GM23338 (cell line): ENCODE measurements at regions not wholly inside any gene's neighbourhood (a gene's known extent, or its start where the extent isn't known, plus 50 kb on each side); places are given as distances from the start of the nearest gene placed in this dataset.

ENCODE experiments used
- ATAC-seq: fragments of 200-7000 bp; cut with Tn5 transposase; 3 replicates; pipeline ENCODE4 v1.9.1; 2020
- DNase-seq: peaks from one replicate; pipeline ENCODE4 v3.0.0-alpha.2; 2015; ENCODE audit warnings: low spot score
- H2AFZ ChIP-seq: fragments of 200-600 bp; sonication (generic); 2 replicates; pipeline ENCODE4 v1.8.0; 2016; ENCODE audit warnings: antibody characterized with exemption, mild to moderate bottlenecking, moderate library complexity
- H3F3A ChIP-seq: fragments of 200-600 bp; sonication (generic); replicated peaks from 2 replicates; pipeline ENCODE4 v1.8.0; 2017; ENCODE audit warnings: antibody characterized with exemption, mixed run types, low read depth
- H3K27ac ChIP-seq: fragments of 200-600 bp; sonication (generic); 2 replicates; pipeline ENCODE4 v1.6.1; 2016; ENCODE audit warnings: low read depth
- H3K27me3 ChIP-seq: fragments of 200-600 bp; sonication (generic); 2 replicates; pipeline ENCODE4 v1.8.0; 2016; ENCODE audit warnings: mild to moderate bottlenecking, mixed run types, moderate library complexity; ENCODE audit not compliant: insufficient read depth
- H3K36me3 ChIP-seq: fragments of 200-600 bp; sonication (generic); 2 replicates; pipeline ENCODE4 v1.8.0; 2016; ENCODE audit warnings: mild to moderate bottlenecking; ENCODE audit not compliant: insufficient read depth
- H3K4me1 ChIP-seq: fragments of 200-600 bp; sonication (generic); 2 replicates; pipeline ENCODE4 v1.8.0; 2016; ENCODE audit warnings: mild to moderate bottlenecking, moderate library complexity; ENCODE audit not compliant: insufficient read depth
- H3K4me2 ChIP-seq: fragments of 200-600 bp; sonication (generic); 2 replicates; pipeline ENCODE4 v1.7.1; 2017; ENCODE audit warnings: mixed run types
- H3K4me3 ChIP-seq: fragments of 200-600 bp; sonication (generic); 2 replicates; pipeline ENCODE4 v1.6.1; 2016; ENCODE audit warnings: mixed run types
- H3K79me2 ChIP-seq: fragments of 200-600 bp; sonication (generic); replicated peaks from 2 replicates; pipeline ENCODE4 v1.8.0; 2017; ENCODE audit warnings: mild to moderate bottlenecking; ENCODE audit not compliant: insufficient read depth
- H3K9me2 ChIP-seq: fragments of 200-600 bp; sonication (generic); 2 replicates; pipeline ENCODE4 v1.8.0; 2017; ENCODE audit not compliant: insufficient read depth
- H4K20me1 ChIP-seq: fragments of 200-600 bp; sonication (generic); replicated peaks from 2 replicates; pipeline ENCODE4 v1.8.0; 2017; ENCODE audit warnings: mild to moderate bottlenecking; ENCODE audit not compliant: insufficient read depth
- H3K27ac Mint-ChIP-seq: 2 replicates; pipeline ENCODE4 v1.8.0; 2020; ENCODE audit warnings: inconsistent platforms, mild to moderate bottlenecking, moderate library complexity, mixed read lengths
- H3K27me3 Mint-ChIP-seq: 3 replicates; pipeline ENCODE4 v1.8.0; 2022; ENCODE audit warnings: low read depth, mild to moderate bottlenecking, moderate library complexity, mixed read lengths, inconsistent platforms; ENCODE audit not compliant: insufficient read depth, poor library complexity
- H3K36me3 Mint-ChIP-seq: 3 replicates; pipeline ENCODE4 v1.8.0; 2021; ENCODE audit warnings: low read depth, mild to moderate bottlenecking, inconsistent platforms, moderate library complexity, mixed read lengths
- H3K4me1 Mint-ChIP-seq: 3 replicates; pipeline ENCODE4 v1.8.0; 2020; ENCODE audit warnings: mild to moderate bottlenecking, inconsistent platforms, mixed read lengths
- H3K4me3 Mint-ChIP-seq: 3 replicates; pipeline ENCODE4 v1.8.0; 2021; ENCODE audit warnings: moderate library complexity, mild to moderate bottlenecking, inconsistent platforms, mixed read lengths
- H3K9me3 Mint-ChIP-seq: 3 replicates; pipeline ENCODE4 v1.8.0; 2020; ENCODE audit warnings: moderate library complexity, mild to moderate bottlenecking, inconsistent platforms, mixed read lengths
- CTCF ChIP-seq, 2 experiments: fragments of 200-600 bp in 1 of 2; sonication (generic) in 1 of 2; conservative IDR thresholded peaks; 2 replicates each; pipeline versions ENCODE4 v1.5.1 to v1.6.1; 2016 to 2017; ENCODE audit warnings: antibody characterized with exemption in 2 of 2, low read depth in 2 of 2, mild to moderate bottlenecking in 2 of 2, moderate library complexity in 1 of 2
- ETS1 ChIP-seq: IDR thresholded peaks from 2 replicates; pipeline ENCODE4 v1.6.1; 2016; ENCODE audit warnings: antibody characterized with exemption
- EZH2phosphoT487 ChIP-seq: fragments of 200-600 bp; sonication (generic); IDR thresholded peaks from one replicate; pipeline ENCODE4 v1.8.1; 2018; ENCODE audit warnings: antibody characterized with exemption; ENCODE audit not compliant: unreplicated experiment
- JUNB ChIP-seq: IDR thresholded peaks from one replicate; pipeline ENCODE4 v1.6.1; 2016; ENCODE audit warnings: antibody characterized with exemption; ENCODE audit not compliant: unreplicated experiment
- NANOG ChIP-seq: IDR thresholded peaks from 2 replicates; pipeline ENCODE4 v1.6.1; 2016; ENCODE audit warnings: antibody characterized with exemption, borderline replicate concordance
- POLR2AphosphoS5 ChIP-seq: IDR thresholded peaks from 2 replicates; pipeline ENCODE4 v1.6.1; 2016; ENCODE audit warnings: antibody characterized with exemption, low read depth
- REST ChIP-seq: IDR thresholded peaks from one replicate; pipeline ENCODE4 v1.6.1; 2018; ENCODE audit warnings: antibody characterized with exemption; ENCODE audit not compliant: unreplicated experiment
- STAT1 ChIP-seq: IDR thresholded peaks from one replicate; pipeline ENCODE4 v1.6.1; 2016; ENCODE audit warnings: antibody characterized with exemption; ENCODE audit not compliant: unreplicated experiment
- ZNF114 ChIP-seq: fragments of 250-450 bp; sonication (Bioruptor Pico); IDR thresholded peaks from 2 replicates; pipeline ENCODE4 v1.5.0; 2020; ENCODE audit warnings: mild to moderate bottlenecking, moderate library complexity
- ZNF462 ChIP-seq: fragments of 250-450 bp; sonication (Bioruptor Pico); IDR thresholded peaks from 2 replicates; pipeline ENCODE4 v1.5.0; 2020; ENCODE audit warnings: mild to moderate bottlenecking, moderate library complexity

GRCh38 chr1:83800066-83800465 lies 198.9 kb downstream of the TTLL7 start:
- no peaks in the 10 kb centered on the region for H3K27me3 ChIP-seq
- H3K4me3 Mint-ChIP-seq = no peak overlapping the region
- peaks cover 27% of the 10 kb centered on the region for H3K4me1 Mint-ChIP-seq
- H3K79me2 ChIP-seq = no peaks in the 10 kb centered on the region
- H3K27me3 Mint-ChIP-seq = no peaks in the 10 kb centered on the region
- peaks cover 4% of the 10 kb centered on the region; the same call in 1 of the 2 replicates for H3K4me1 ChIP-seq
- ATAC-seq = no peak
- peaks cover 11% of the 10 kb centered on the region for H3K9me2 ChIP-seq
- no peaks in the 10 kb centered on the region for H3K9me3 Mint-ChIP-seq
- no peak overlapping the region for H2AFZ ChIP-seq
- no peaks in the 10 kb centered on the region for H3F3A ChIP-seq
- H3K27ac Mint-ChIP-seq = no peak overlapping the region
- H3K4me3 ChIP-seq = no peak overlapping the region
- H3K36me3 ChIP-seq = no peaks in the 10 kb centered on the region
- TF ChIP-seq ZNF114 (CRISPR knock-in tag) (no peak), EZH2phosphoT487 (no peak), CTCF (conservative IDR thresholded peaks at IDR 0.05; ENCODE audit: low read depth in 2 of 2) (no peak), NANOG (no peak), JUNB (no peak), ETS1 (no peak), REST (no peak), ZNF462 (no peak), POLR2AphosphoS5 (no peak), STAT1 (no peak)
- H3K27ac ChIP-seq = no peak overlapping the region
- H4K20me1 ChIP-seq = no peaks in the 10 kb centered on the region
- H3K4me2 ChIP-seq = no peak overlapping the region
- DNase-seq = no peak
- H3K36me3 Mint-ChIP-seq = no peaks in the 10 kb centered on the region
